ENCODE measurements at regions not wholly inside any gene's neighbourhood (a gene's known extent, or its start where the extent isn't known, plus 50 kb on each side); places are given as distances from the start of the nearest gene placed in this dataset.
"Not testable (repeated sequence)": the region's sequence is repeated elsewhere in the genome, so short reads cannot be mapped to it uniquely, and the experiment has no call there.

DNA sequence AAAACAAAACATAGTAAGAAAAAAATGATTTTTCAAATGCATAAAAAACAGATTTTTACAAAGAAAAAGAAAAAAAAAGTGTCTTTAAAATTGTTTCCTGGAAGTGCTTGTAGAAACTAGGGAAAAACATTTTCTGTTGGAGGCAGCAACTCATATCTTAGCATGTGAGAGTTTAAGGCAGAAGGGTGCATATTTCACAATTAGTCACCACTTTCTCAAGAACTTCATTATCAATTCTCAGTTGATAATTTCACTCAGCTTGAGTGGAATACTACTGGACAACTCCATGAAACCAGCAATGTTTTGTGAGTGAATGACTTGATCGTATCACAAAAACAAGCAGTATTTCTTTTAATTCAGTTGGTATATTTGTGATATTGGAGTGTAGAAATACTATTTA is 508.3 kb upstream of the DAB2 start:
- no peak overlapping the region for H3K4me3 Mint-ChIP-seq
- DNase-seq (no peak), ATAC-seq (no peak)
- peaks cover 25% of the 10 kb centered on the region for H3K27me3 Mint-ChIP-seq (ENCODE audit: low read depth)
- H3K9me3 Mint-ChIP-seq: no peaks in the 10 kb centered on the region
- no peaks in the 10 kb centered on the region for H3K4me1 Mint-ChIP-seq (ENCODE audit: low read depth)
- H3K36me3 Mint-ChIP-seq (ENCODE audit: insufficient read depth): no peaks in the 10 kb centered on the region

DNA sequence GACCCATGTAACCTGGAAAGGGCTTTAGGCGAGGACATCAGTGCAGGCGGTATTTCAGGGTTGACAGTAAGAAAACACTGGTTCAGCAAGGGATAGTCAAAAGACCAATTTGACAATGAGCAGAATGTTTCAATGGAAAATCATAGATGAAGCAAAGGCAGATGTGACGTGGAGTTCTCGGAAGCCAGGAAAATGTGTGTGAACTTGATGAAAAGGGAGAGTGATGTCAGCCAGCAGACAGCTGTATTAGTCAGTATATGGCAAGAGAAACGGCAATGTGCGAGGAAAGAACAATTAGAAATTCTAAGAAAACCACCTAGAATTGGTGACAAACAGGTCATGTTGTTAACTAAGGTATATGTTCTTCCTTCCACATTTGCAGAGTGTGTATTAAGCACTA is 503.9 kb upstream of the DAB2 start:
- Mint-ChIP-seq H3K27me3 (ENCODE audit: low read depth) (peaks cover 20% of the 10 kb centered on the region), H3K36me3 (ENCODE audit: insufficient read depth) (no peaks in the 10 kb centered on the region), H3K4me1 (ENCODE audit: low read depth) (no peaks in the 10 kb centered on the region), H3K4me3 (no peak overlapping the region), H3K9me3 (no peaks in the 10 kb centered on the region)
- ATAC-seq (no peak), DNase-seq (no peak)

DNA sequence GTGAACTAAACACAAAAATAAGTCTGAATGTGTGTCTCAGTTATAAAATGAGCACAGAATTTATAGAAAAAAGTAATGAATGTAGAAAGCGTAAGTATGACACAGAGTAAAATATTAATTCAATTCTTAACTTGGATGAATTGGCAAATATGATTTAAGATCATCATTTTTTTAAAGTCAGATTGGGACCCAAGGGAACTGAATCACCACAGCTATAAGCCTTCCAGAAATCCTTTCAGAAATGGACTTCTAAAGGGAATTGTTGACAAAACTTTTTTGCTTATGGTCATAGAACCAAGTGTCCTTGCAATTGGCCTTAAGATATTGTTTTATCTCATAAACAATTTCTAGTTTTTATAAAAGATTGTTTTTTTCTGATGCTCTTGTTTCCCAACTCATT is 495.1 kb upstream of the DAB2 start:
- H3K27me3 Mint-ChIP-seq (ENCODE audit: low read depth): no peaks in the 10 kb centered on the region
- H3K4me1 Mint-ChIP-seq (ENCODE audit: low read depth): no peaks in the 10 kb centered on the region
- ATAC-seq (no peak), DNase-seq (no peak)
- no peaks in the 10 kb centered on the region for H3K9me3 Mint-ChIP-seq
- H3K4me3 Mint-ChIP-seq: no peak overlapping the region
- H3K36me3 Mint-ChIP-seq (ENCODE audit: insufficient read depth): no peaks in the 10 kb centered on the region

DNA sequence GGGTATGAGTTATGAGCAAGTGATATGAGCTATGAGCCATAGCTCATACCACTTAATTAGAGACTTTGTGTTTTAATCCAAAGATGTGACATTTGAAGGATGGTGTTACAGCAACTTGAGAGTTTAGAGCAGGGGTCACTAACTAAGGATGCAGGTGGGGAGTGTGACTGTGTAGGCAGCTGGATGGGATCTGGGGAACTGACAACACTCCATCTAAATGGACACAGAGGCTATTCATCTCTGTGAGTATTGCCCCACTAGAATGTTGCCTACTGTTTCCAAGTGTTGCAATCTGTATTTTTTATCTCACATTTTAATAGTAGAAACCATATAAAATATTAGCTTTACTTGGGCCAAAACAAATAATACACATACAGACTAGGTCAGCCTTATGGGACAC is 488.1 kb upstream of the DAB2 start:
- H3K4me1 Mint-ChIP-seq (ENCODE audit: low read depth): no peaks in the 10 kb centered on the region
- H3K9me3 Mint-ChIP-seq: no peaks in the 10 kb centered on the region
- H3K36me3 Mint-ChIP-seq (ENCODE audit: insufficient read depth): no peaks in the 10 kb centered on the region
- no peak overlapping the region for H3K4me3 Mint-ChIP-seq
- no peak for DNase-seq
- H3K27me3 Mint-ChIP-seq (ENCODE audit: low read depth): peaks cover 8% of the 10 kb centered on the region
- no peak for ATAC-seq

DNA sequence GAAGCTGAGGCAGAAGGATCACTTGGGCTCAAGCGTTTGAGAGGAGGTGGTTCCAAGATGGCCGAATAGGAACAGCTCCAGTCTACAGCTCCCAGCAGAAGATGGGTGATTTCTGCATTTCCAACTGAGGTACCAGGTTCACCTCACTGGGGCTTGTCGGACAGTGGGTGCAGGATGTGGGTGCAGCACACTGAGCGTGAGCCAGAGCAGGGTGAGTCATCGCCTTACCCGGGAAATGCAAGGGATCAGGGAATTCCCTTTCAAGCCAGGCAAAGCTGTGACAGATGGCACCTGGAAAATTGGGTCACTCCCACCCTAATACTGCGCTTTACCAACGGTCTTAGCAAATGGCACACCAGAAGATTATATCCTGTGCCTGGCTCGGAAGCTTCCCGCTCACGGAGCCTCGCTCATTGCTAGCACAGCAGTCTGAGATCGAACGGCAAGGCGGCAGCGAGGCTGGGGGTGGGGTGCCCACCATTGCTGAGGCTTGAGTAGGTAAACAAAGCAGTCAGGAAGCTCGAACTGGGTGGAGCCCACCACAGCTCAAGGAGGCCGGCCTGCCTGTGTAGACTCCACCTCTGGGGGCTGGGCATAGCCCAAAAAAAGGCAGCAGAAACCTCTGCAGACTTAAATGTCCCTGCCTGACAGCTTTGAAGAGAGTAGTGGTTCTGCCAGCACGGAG is 482.6 kb upstream of the DAB2 start:
- DNase-seq; ATAC-seq; H3K4me1 Mint-ChIP-seq (ENCODE audit: low read depth); H3K36me3 Mint-ChIP-seq (ENCODE audit: insufficient read depth); H3K4me3 Mint-ChIP-seq; H3K9me3 Mint-ChIP-seq: not testable (repeated sequence)
- peaks cover 20% of the 10 kb centered on the region for H3K27me3 Mint-ChIP-seq (ENCODE audit: low read depth)

DNA sequence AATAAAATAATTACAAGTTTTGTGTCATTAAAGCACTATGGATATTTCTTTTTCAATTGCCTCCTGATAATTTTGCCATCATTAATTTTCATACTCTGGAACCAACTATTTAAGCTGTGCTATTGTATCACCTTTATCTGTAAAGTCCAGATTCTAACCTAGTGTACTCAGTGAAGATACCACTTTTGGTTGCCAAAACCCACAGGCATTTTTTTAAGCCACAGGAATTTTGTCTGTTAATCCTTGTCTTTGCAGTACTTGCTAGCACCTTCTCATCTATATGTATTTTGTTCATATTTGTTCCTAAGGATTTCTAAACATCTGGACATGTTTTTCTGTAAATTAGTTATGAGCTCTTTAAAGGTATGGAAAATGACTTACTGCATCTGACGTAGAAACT is 481.4 kb upstream of the DAB2 start:
- ATAC-seq (no peak), DNase-seq (no peak)
- H3K9me3 Mint-ChIP-seq: no peaks in the 10 kb centered on the region
- no peaks in the 10 kb centered on the region for H3K36me3 Mint-ChIP-seq (ENCODE audit: insufficient read depth)
- no peak overlapping the region for H3K4me3 Mint-ChIP-seq
- H3K4me1 Mint-ChIP-seq (ENCODE audit: low read depth): no peaks in the 10 kb centered on the region
- peaks cover 20% of the 10 kb centered on the region for H3K27me3 Mint-ChIP-seq (ENCODE audit: low read depth)

DNA sequence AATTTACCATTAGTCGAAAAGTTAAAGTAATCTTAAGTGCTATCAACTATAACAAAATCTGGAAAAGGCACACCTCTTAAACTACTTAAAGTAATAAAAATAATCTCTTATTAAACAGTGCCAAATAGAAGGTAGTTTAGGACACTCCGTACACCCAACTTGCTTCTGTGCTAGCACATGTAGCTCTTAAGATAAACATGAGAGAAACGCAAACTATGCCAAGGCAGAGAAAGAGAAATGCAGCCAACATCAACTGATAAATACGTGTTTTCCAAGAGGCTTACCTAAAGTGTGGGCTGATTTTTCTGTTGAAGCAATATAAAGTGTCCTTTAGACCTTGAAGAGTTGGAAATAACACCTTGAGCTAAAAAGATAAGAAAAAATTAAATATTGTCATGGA is 480.6 kb upstream of the DAB2 start:
- Mint-ChIP-seq H3K27me3 (ENCODE audit: low read depth) (peaks cover 20% of the 10 kb centered on the region), H3K4me1 (ENCODE audit: low read depth) (no peaks in the 10 kb centered on the region), H3K9me3 (no peaks in the 10 kb centered on the region), H3K4me3 (no peak overlapping the region), H3K36me3 (ENCODE audit: insufficient read depth) (no peaks in the 10 kb centered on the region)
- ATAC-seq: no peak
- no peak for DNase-seq

DNA sequence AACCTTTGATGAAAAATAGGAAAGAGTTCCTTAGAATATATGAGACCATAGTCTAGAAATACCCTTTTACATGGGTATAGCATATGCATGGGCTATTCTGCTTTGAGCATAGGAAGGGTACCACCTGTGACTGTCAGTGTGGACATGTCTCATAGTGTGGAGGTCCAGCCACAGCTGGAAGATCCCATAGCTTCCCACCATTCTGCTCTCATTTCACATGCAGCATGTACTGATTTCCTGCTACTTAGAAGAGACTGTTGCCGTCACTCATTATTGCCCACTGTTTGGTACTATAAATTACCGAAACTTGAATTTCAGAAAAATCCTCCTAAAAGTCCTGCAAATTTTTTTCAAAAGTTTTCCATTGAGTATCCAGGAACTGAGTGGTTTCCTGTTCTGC is 477.8 kb upstream of the DAB2 start:
- peaks cover 10% of the 10 kb centered on the region for H3K27me3 Mint-ChIP-seq (ENCODE audit: low read depth)
- ATAC-seq: no peak
- DNase-seq: no peak
- H3K36me3 Mint-ChIP-seq (ENCODE audit: insufficient read depth): no peaks in the 10 kb centered on the region
- no peaks in the 10 kb centered on the region for H3K4me1 Mint-ChIP-seq (ENCODE audit: low read depth)
- H3K9me3 Mint-ChIP-seq: no peaks in the 10 kb centered on the region
- no peak overlapping the region for H3K4me3 Mint-ChIP-seq

DNA sequence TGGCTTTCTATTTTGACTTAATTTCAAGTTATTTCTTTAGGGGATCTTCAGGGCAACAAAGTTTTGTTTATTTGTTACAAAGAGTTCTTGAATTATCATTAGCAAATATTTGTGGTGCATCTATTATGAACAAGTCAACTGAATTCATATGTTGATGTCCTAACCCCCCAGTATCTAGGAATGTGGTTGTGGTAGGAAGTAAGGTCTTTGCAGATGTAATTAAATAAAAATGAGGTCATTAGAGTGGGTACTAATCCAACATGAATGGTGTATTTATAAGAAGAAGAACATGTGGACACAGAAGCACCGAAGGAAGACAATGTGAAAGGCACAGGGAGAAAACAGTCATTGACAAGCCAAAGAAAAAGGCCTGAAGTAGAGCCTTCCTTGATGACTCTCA is 474.0 kb upstream of the DAB2 start:
- DNase-seq (no peak), ATAC-seq (no peak)
- no peaks in the 10 kb centered on the region for H3K4me1 Mint-ChIP-seq (ENCODE audit: low read depth)
- H3K4me3 Mint-ChIP-seq: no peak overlapping the region
- H3K36me3 Mint-ChIP-seq (ENCODE audit: insufficient read depth): no peaks in the 10 kb centered on the region
- no peaks in the 10 kb centered on the region for H3K27me3 Mint-ChIP-seq (ENCODE audit: low read depth)
- H3K9me3 Mint-ChIP-seq: no peaks in the 10 kb centered on the region

DNA sequence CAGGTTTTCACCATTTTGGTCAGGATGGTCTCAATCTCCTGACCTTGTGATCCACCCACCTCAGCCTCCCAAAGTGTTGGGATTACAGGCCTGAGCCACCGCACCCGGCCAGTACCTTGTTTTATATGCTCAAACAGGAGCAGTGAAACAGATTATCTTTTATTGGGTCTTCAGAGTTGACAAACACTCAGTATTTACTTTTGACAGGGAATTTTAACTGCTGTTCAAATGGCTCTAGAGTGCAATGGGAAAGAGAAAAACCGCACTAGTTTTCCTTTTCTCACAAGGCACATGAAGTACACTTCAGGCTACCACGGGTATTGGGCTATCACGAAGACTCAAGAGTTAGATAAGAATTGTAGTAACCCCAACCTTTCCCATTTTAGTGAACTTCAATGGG is 471.9 kb upstream of the DAB2 start:
- no peaks in the 10 kb centered on the region for H3K4me1 Mint-ChIP-seq (ENCODE audit: low read depth)
- H3K27me3 Mint-ChIP-seq (ENCODE audit: low read depth): no peaks in the 10 kb centered on the region
- DNase-seq (no peak), ATAC-seq (no peak)
- no peaks in the 10 kb centered on the region for H3K36me3 Mint-ChIP-seq (ENCODE audit: insufficient read depth)
- H3K4me3 Mint-ChIP-seq: no peak overlapping the region
- H3K9me3 Mint-ChIP-seq: no peaks in the 10 kb centered on the region

DNA sequence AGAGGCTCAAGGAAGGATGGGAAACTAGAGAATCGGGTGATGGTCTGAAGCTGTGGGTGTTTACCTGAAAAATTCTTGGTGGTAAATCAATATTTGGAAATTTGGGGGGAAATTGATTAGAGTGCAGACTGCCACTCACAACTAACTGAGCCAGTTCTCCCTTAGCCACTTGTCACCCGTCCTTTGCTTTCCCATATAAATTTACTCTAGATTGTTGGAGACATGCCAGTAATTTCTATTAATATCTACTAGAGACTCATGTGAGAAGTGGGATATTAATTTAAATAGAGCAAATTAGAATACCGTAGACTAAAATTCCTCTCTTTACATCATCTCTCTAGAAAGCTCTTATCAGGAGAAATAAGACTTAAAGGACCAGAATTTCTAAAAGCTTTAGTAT is 471.3 kb upstream of the DAB2 start:
- Mint-ChIP-seq H3K9me3 (no peaks in the 10 kb centered on the region), H3K4me1 (ENCODE audit: low read depth) (no peaks in the 10 kb centered on the region), H3K4me3 (no peak overlapping the region), H3K27me3 (ENCODE audit: low read depth) (no peaks in the 10 kb centered on the region), H3K36me3 (ENCODE audit: insufficient read depth) (no peaks in the 10 kb centered on the region)
- DNase-seq (no peak), ATAC-seq (no peak)

DNA sequence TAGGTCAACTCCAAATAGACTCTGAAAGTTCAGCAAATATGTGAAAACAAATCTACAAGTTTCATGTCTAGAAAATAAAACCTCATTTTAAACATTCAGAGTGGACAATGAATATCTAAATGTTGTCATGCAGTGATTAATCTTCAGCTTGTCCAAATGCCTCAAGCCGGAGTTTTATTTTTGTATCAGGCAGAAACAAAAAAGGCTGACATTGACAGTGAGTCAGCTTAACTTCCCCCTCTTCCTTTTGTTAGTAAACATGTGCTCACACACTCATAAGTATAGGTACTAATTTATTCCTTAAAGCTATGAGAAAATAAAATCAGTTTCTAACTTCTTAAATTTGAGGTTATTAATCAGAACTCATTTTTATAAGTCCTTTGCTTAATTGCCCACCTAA is 467.9 kb upstream of the DAB2 start:
- Mint-ChIP-seq H3K36me3 (ENCODE audit: insufficient read depth) (no peaks in the 10 kb centered on the region), H3K9me3 (peaks cover under 1% of the 10 kb centered on the region), H3K4me1 (ENCODE audit: low read depth) (no peaks in the 10 kb centered on the region), H3K4me3 (no peak overlapping the region), H3K27me3 (ENCODE audit: low read depth) (no peaks in the 10 kb centered on the region)
- ATAC-seq (no peak), DNase-seq (no peak)

DNA sequence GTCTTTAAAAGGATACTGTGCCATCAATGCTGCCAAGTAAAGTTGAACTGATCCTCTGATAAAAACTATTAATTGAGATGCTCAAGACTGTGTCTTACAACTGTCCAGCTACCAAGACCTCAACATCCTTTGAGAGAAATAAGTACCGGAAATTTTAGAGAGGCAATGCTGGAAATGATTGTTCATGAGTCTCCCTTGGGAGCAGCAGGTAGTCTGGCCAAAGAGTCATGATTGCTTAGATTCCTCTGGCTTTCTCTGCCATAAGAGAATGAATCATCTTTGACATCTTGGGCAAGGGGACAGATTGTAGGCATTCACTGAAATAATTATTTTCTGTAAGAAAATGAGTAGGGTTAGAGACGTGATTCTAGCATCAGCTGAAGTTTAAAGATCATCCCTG is 466.6 kb upstream of the DAB2 start:
- Mint-ChIP-seq H3K4me3 (no peak overlapping the region), H3K36me3 (ENCODE audit: insufficient read depth) (no peaks in the 10 kb centered on the region), H3K27me3 (ENCODE audit: low read depth) (no peaks in the 10 kb centered on the region), H3K4me1 (ENCODE audit: low read depth) (no peaks in the 10 kb centered on the region), H3K9me3 (peaks cover 9% of the 10 kb centered on the region)
- ATAC-seq (no peak), DNase-seq (no peak)

DNA sequence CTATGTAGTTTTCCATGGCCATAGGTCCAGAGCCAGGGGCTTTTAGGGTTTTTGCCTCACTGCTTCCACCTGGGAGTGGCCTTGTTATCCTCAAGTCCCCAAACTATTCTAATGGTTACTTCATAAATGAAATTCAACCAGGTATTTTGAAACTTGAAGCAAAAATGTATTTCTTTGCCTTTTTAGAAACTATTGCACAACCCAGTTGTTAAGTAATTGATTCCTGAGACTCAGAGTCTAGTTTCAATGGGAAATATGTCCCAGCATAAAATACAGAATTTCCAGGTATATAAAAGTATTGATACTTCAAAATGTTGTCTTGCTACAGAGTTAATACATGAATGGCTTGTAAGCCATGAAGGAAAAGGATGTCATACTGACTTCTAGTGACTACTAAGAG is 456.2 kb upstream of the DAB2 start:
- Mint-ChIP-seq H3K4me1 (ENCODE audit: low read depth) (no peaks in the 10 kb centered on the region), H3K27me3 (ENCODE audit: low read depth) (peaks cover 11% of the 10 kb centered on the region), H3K36me3 (ENCODE audit: insufficient read depth) (no peaks in the 10 kb centered on the region), H3K4me3 (no peak overlapping the region), H3K9me3 (no peaks in the 10 kb centered on the region)
- no peak for ATAC-seq
- DNase-seq: no peak

DNA sequence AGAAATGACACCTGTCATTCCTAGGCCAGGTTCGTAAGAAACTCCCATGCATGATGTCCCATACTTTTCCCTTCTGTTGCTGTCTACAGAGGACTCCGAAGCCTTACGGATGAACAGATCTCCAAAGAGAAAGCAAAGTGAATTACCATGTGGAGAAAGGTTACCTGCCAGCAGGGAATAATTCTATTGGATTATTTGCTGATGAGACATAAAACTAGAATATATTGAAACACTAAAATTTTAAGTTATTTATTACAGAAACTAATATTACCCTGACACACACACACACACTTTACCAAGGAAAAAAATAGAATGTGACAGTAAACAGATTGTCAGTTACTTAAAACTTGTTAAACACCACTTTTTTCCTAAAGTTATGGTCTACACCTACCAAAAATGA is 452.7 kb upstream of the DAB2 start:
- no peaks in the 10 kb centered on the region for H3K36me3 Mint-ChIP-seq (ENCODE audit: insufficient read depth)
- DNase-seq (no peak), ATAC-seq (no peak)
- H3K9me3 Mint-ChIP-seq: no peaks in the 10 kb centered on the region
- no peak overlapping the region for H3K4me3 Mint-ChIP-seq
- peaks cover 6% of the 10 kb centered on the region for H3K27me3 Mint-ChIP-seq (ENCODE audit: low read depth)
- no peaks in the 10 kb centered on the region for H3K4me1 Mint-ChIP-seq (ENCODE audit: low read depth)

DNA sequence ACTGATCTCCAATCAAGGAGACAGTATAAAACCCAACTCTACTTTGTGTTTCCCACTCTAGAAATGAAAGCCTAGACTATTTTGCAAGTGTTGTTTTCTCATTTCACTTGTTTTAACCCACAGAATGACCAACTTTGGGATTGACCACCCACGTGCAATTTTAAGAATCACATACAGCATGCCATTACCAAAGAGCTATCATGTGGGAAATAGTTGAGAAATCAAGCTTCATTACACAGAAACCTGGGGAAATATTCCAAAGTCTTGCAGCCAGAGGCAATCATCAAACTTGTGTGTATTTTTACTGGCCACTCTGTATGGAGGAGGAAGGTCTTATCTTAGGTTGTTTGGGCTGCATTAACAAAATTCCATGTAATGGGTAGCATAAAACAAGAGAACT is 451.4 kb upstream of the DAB2 start:
- Mint-ChIP-seq H3K36me3 (ENCODE audit: insufficient read depth) (no peaks in the 10 kb centered on the region), H3K4me3 (no peak overlapping the region), H3K27me3 (ENCODE audit: low read depth) (peaks cover 4% of the 10 kb centered on the region), H3K4me1 (ENCODE audit: low read depth) (no peaks in the 10 kb centered on the region), H3K9me3 (no peaks in the 10 kb centered on the region)
- no peak for DNase-seq
- no peak for ATAC-seq
